AG09309 (cell line): ENCODE measurements at regions not wholly inside any gene's neighbourhood (a gene's known extent, or its start where the extent isn't known, plus 50 kb on each side); places are given as distances from the start of the nearest gene placed in this dataset.

Experiments
- DNase-seq: peaks from one replicate; pipeline ENCODE4 v3.0.0-alpha.2; 2010; ENCODE audit warnings: low read depth
- H3K4me3 ChIP-seq: 2 replicates; pipeline ENCODE4 v1.5.1; 2011; ENCODE audit warnings: mild to moderate bottlenecking, low read depth, low read length, moderate library complexity; ENCODE audit not compliant: control insufficient read depth
- CTCF ChIP-seq: IDR thresholded peaks from 2 replicates; pipeline ENCODE4 v1.5.1; 2011; ENCODE audit warnings: mild to moderate bottlenecking, low read depth, low read length, inconsistent platforms; ENCODE audit not compliant: insufficient read depth, control insufficient read depth; ENCODE audit errors: missing control alignments

- no peak overlapping the region for H3K4me3 ChIP-seq
- TF ChIP-seq CTCF, result no peak
- no peak for DNase-seq
Measured at GRCh38 chr4:28723371-28723770, 1862.7 kb downstream of the STIM2 start.

GRCh38 chr4:28724239-28724638 lies 1863.6 kb downstream of the STIM2 start:
- no peak overlapping the region for H3K4me3 ChIP-seq
- TF ChIP-seq CTCF, result no peak
- no peak for DNase-seq

GRCh38 chr4:28730304-28730703 lies 1869.7 kb downstream of the STIM2 start:
- TF ChIP-seq CTCF, result peak; percentile 17
- DNase-seq, result no peak
- H3K4me3 ChIP-seq, result no peak overlapping the region

- DNase-seq, result no peak
- no peak for TF ChIP-seq CTCF
- H3K4me3 ChIP-seq, result no peak overlapping the region
Measured at GRCh38 chr4:28744066-28744465, 1883.4 kb downstream of the STIM2 start.

- TF ChIP-seq CTCF, result no peak
- no peak for DNase-seq
- H3K4me3 ChIP-seq, result no peak overlapping the region
Measured at GRCh38 chr4:28754376-28754775, 1893.7 kb downstream of the STIM2 start.

GRCh38 chr4:28755081-28755480 lies 1894.4 kb downstream of the STIM2 start:
- no peak overlapping the region for H3K4me3 ChIP-seq
- TF ChIP-seq CTCF, result no peak
- no peak for DNase-seq

- no peak for TF ChIP-seq CTCF
- no peak for DNase-seq
Measured at GRCh38 chr4:28759064-28759463, 1898.4 kb downstream of the STIM2 start.

More at GRCh38 chr4:28759064-28759463, 1898.4 kb downstream of the STIM2 start:
- no peak overlapping the region for H3K4me3 ChIP-seq
